ENCODE measurements at regions not wholly inside any gene's neighbourhood (a gene's known extent, or its start where the extent isn't known, plus 50 kb on each side); places are given as distances from the start of the nearest gene placed in this dataset.

DNA sequence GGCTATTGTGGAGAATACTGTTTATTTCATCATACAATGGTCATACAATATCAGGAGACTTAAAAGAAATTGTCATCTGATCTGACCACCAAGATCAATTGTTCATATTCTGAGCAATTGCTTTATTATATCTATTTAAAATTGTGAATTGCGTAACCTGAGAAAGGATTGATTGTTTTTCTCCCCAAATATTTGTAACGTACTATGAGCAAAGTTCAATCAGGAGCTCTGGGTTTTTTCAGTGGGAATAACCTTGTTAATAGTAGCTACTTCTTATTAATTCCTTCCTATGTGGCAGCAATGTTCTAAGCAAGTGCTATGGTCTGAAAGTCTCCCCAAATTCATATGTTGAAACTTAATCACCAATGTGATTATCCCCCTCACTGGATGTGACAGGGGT is 323.1 kb downstream of the ZPLD1 start:
- no peak for DNase-seq

DNA sequence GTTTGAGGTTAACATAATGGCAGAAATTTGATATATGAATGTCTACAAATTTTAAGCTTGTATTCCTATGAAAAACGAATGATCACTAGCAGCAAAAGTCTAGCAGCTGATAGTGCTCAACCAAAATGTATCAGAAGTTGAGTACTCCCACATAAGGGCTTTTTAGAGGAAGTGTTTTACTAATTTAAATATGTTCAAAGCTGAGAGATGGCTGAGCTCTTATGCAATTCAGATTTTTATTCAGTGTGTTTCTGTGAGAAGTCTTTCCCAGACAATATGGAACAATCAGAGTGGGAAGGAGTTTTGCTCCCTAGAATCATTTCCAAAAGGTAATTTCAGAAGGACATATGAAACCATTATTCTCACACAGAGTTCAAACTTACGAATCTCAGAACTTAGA is 327.0 kb downstream of the ZPLD1 start:
- no peak for DNase-seq

DNA sequence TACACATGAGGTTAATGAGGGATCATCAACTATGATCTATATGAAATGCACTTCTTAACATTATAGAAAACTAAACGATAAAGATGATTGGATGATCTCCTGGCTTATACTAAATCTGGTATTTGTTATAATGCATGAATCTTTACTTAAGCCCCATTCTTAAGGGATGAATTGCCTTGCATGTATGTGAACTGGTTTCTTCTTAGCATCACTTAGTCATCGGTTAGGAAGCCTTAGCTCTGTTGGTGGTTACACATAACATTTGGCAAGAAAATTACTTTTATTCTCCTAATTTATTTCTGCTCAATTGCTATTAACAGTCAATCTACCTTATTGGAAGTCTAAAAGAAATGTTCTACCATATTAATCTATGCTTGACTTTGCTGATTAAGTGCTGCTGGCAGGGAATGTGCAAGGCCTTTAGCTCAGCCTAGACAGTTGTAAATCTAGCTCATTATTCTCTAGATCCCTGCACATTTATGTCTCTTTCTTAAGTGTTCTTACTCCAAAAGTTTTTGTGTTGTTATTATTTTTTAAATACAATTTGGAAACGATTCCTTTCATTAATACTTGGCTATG is 356.0 kb downstream of the ZPLD1 start:
- no peak for DNase-seq

DNA sequence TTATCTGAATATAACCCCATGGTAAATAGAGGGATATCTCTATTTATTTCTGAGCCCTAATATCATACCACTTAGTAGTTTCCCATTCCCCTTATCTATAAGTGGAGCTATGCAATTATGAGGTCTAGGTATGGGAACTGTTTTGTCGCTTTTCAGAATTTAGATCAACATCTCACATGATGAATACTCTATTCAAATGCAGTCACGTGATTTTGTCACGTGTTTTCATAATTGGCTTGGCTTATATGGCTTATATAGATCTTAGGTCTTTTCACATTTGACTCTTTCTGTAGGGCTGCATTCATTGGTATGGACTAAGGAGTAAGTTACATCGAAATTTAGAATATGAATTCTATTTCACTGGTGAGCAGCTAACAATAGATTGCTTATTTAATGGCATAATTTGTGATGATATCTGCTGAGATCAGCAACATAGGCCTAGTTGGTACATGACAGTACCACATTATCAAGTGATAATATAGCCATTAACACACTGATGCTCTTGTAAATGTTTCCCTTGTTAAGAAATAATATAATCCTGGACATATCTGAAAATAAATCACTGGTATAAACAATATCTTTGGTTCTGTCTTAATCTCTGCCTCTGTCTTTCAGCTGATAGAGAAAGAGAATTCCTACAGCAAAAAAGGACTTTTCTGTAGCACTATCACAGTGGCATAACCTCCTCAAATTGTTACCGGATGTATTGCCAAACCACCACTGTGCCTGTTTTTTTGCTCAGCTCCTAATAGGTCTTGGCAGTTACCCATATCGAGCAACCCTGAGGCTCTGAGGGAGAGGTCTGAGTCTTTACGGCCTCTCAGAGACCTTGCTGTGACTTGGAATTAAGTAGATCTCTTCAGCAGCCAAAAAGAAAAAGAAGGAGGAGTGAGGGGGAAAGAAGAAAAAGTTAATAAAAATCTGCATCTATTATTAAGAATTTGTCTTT is 357.1 kb downstream of the ZPLD1 start:
- DNase-seq = no peak

DNA sequence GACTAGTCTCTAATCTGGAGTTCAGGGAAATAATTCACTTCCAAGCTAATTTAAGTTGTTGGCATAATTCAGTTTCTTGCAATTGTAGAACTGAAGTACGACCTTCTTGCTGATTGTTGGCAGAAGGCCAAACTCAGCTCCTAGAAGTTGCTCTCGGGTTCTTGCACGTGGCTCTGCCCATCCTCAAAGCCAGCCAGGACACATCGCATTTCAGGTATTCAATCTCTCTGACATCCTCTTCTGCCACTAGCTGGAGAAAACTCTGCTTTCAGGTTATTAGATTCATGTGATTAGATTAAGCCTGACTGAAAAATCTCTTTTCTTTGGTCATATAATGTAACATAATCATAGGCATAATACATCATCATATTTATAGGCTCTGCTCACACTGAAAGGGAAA is 362.0 kb downstream of the ZPLD1 start:
- DNase-seq = no peak

DNA sequence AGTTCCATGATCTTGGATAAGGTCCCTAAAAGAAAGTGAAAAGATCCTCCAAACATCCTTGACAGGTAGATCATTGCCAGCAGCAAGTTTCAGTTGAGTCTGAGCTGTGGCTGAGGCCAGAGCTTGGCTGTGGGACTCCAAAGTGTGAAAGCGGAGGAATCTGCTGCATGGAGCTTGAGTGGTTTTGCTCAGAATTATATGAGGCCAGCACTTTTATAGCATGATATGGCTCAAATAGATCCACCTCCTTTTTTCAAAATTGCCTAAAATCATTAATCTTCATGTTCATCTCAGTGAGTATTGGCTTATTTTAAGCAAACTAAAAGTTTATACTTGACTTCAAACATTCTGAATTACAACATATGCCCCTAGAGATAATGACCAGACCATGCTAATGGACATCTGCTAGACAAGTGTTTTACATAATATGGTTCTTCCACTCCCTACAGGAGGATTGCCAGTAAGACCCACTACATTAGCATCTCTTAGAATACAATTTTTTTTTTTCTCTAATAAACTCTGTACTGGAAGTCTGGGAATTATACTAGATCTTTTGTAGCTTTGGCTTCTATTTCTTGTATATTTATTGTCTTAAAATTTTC is 368.1 kb downstream of the ZPLD1 start:
- no peak for DNase-seq

DNA sequence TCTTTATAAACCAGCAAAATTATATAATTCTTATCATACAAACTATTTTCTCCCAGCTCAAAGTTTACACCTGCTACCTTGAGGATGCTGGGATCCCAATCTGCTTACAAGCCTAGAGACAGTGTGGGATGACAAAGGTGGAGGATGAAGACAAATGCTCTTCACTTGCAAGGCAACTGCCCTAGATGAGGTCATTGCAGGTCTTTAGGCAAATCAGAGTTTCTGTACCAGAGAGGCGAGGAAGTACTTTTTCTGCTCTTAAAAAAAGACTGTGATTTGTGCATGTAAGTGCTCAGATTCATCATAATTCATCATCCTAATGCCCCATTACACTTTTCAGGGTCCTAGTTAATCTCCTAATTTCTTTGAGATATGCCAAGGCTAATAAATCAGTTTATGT is 376.1 kb downstream of the ZPLD1 start:
- no peak for DNase-seq

DNA sequence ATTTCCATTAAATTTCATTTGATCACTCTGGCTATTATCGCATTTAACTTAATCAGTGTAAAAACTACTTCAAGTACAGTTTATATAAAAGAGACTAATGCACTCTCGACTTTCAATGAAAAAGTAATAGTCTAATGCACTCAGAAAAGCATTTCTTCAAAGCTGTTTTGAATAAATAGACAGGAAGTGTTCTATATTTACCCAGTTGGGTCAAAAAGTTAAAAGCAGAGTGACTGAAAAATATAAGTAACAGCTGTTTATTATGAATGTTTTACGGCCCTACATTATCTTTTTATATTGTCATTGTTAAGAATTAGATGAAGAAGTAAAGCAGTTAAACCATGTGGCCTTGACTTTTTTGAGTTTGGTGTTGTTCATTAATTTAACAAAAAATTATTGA is 391.8 kb downstream of the ZPLD1 start:
- DNase-seq = no peak

DNA sequence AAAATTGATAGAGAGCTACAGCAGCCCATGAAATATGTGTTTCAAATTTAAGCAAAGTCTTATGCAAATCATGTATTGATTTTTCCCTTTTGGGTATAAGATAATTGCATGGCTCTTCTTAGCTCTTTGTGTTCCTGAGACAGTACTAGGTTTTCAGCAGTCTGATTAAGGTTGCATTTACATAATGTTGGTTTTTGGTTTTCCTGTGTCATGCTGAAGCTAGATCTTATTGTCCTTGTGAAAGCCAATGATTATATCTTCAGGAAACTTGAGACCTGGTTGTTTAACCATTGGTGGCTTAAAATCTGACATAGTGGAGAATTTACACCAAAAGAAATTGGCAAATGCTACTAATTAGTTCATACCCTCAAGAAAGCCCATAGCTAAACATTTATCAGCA is 392.6 kb downstream of the ZPLD1 start:
- no peak for DNase-seq

DNA sequence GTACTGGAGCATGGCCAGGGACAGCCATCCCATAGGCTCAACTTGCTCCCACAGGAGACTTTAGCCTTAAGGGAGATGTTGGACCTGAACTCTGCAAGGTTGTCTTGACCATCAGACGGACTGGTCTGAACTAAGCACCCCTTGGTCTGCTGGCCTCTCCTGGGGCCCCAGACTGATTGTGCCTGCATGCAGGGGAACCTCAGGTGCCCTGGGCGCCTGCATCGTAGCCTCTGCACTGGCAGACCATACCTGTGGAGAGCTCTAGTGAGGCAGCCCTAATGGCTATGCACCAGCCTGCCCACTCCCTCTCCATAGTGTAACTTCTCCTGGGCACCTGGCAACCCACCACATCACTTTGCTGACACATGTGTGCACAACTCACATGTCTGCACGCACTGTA is 395.6 kb downstream of the ZPLD1 start:
- no peak for DNase-seq

DNA sequence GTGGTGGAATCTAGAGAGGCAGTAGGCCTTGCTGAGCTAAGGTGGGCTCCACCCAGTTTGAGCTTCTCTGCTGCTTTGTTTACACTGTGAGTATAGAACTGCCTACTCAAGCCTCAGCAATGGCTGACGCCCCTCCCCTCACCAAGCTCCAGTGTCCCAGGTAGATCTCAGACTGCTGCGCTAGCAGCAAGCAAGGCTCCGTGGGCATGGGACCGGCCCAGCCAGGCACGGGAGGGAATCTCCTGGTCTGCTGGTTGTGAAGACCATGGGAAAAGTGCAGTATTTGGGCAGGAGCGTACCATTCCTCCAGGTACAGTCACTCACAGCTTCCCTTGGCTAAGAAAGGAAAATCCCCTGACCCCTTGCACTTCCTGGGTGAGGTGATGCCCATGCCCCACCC is 407.1 kb downstream of the ZPLD1 start:
- no peak for DNase-seq

DNA sequence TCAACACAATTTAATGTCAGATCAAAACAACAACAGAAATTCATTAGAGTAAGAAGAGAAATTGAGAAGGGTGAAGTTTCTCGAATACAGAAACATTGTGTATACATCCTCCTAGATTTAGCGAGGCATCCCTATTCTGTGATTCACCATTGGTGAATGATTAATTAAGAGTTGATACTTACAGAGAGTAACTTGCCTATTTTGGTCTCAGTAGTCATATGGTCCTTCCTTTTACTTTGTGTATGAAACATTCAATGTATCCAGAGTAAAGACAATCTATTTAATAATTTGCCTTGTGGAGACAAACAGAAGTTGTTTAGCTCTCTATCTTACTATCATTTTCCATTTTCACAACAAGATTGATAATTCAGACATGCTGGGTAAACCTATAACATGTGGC is 432.0 kb downstream of the ZPLD1 start:
- DNase-seq = no peak

DNA sequence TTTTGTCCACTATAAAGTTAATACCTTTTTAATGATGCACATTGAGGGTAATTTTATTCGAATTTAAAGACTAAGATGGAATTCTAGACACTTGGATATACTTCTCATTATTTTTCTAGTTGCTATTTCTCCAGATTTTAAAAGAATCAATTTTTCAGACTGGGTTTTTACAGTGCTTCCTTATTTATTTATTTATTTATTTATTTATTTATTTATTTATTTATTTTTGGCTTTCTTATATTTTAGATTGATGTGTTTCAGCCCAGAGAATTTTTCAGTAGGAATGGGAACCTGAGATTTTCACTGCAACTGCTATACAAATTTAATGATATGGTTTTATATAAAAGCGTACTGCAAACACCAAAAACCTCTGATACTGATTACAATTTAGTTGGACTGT is 448.7 kb downstream of the ZPLD1 start:
- DNase-seq = no peak

DNA sequence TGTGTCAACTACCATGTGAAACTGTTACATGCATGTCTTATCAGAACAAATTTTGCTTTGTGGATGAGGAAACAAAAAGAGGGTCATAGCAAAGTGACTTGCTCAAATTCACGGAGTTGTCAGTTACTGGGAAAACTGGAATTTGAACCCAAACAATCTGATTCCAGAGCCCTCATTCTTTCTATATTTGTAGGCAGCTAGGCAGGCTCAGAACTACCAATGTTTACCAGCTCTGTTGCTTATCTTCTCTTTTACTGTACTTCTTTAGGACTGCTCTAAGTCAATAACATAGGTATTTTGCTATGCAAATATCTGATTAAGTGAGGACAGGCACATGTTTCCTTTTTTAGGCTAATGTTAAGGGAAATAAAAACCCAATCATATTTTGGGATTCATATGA is 450.5 kb downstream of the ZPLD1 start:
- no peak for DNase-seq

DNA sequence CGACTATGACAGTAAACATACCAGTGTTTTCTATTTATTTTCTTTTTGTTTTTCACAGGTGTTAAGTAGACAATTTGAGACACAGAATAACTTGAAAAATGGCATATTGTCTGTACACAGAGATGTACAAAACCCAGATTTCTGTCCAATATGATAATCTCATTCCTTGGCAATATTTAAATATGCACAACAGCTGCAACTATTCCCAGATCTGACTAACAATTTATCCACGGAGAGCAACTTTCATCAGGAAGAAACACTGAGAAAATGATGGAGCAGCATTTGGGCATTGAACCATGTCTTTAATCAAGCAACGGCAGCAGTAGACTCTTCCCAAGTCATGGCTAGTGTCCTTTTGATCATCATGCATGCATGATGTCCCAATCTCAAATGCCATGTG is 452.6 kb downstream of the ZPLD1 start:
- DNase-seq = no peak

DNA sequence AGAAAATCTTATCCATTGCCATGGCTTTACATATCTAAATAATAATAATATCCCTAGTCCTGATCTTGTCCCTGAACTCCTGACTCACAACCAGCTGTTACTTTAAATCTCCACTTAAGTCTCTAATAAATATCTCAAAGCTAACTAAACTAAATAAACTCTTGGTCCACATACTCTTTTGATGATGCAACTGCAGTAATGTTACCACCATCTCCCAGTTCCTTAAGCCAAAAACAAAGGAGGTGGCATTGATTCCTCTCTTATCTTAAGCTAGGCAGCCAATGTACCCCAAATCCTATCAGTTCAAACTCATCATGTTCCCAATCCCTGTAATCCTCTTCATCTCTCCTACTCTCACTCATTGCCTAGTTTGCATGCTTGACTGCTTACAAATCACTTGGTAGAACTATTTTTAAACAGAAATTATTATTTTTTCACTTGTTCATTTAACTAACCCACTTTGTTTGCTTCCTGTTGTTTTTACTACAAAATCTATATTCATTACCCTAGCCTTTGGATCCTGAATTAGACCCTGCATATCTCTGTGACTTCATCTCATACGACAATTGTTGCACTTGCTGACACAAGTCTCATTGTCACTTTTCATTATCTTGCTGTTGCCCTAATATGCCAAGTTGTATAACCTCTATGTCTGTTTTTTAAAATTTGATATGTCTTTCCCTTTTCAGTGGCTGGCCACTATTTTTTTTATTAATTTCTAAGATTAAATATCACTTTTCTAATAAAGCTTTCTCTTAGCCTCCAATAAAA is 462.2 kb downstream of the ZPLD1 start:
- DNase-seq = no peak

DNA sequence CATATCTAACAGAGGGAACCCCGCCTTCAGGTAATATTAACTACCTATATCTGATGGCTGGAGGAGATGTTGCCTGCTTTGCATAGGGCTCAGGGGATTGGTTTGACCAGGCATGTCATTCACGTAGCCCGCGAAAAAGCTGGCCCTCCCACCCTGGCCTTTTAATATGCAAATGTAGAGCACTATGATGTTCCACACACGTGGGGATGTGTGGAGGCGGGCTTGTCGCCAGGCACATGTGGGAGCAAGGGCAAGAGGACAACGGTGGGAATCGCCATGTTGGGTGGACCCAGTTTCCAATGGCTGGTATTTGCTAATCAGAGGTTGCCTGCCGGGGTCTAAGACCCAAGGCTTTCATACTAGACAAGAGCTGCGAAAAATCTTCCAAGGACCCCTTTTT is 469.8 kb downstream of the ZPLD1 start:
- DNase-seq = no peak

DNA sequence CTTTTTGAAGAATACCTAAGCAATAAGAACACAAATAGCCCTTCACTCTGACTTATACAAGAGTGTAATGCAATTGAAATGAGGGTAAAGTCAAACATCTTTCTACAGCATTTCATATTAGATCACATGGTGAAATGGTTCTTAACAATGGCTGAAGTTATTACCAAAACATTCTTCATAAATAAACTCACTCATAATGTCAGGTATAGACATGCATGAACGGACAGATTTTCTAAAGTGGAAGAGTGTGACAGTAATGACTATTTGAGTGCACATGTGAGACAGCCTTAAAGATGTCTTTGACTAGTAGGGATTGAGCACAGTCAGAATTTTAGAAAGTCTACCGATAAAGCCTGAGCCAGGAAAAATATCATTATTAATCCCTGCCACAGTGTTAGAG is 471.0 kb downstream of the ZPLD1 start:
- DNase-seq = no peak

DNA sequence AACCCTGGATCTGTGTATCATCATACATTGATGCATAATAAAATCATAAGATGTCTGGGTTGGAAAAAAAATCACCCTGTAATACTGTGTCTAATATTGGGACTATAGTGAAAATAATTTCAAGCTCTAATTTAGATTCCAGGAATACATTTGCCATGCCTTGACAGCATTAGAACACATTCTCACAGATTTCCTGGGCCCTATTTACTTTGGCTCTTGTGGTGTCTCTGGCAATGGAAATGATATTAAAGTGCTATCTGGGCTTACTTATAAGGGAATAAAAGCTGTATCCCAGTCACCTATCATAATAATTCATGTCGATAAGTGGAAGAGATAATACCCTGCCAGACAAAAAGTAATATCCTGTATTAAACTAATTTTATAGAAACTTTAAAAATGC is 472.0 kb downstream of the ZPLD1 start:
- DNase-seq = no peak

DNA sequence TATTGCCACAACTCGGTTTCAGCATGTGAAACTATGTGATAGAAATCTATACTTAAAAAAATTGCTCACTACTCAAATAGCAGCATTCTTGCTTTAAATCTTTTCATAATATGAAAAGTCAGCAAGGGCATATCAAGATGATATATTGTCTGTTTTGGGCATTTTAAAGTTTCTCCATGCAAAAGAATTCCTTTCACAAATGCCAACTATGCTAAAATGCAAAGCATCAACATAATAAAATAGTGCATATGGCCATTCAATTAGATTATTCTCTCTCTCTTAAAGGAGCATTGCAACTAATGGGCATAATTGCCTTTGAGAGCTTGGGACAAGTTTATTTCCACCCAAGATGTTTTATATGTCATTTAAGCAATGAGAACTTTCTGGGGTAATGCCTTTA is 475.1 kb downstream of the ZPLD1 start:
- no peak for DNase-seq

DNA sequence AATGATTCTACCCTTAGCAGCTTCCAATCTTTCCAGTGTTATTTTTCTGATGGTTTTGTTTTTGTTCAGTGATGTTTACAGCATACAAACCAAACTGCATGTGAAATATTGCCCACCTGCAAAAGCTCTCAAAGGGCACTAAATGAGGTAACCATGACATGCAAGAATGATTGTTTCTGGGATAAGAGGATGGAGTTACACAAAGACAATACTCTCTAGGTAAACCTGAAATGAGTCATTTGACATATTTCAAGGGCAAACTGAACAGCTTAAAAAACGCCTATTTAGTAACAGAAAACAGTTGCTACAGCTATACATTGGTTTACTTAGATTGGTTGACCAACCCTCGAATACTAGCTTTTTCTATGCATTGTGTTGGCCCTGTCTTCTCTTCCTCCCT is 481.7 kb downstream of the ZPLD1 start:
- no peak for DNase-seq

DNA sequence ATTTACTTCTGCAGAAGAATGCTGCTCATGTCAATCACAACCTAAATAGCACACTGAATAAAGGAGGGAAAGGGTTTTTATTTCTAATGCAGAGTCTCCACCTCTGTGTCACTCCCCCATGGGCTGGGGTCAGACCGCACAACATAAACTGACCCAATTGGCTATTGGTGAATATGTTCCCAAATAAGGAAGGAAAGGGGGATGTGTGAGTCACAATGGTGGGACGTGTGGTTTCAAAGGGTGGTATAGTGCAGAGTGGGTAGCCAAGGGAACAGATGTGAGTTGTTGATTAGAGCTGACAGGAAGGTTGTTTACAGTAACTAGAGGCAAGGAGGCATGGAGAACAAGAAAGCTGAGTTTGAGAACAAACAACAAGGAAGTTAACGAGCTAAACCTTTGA is 491.8 kb downstream of the ZPLD1 start:
- DNase-seq = no peak

DNA sequence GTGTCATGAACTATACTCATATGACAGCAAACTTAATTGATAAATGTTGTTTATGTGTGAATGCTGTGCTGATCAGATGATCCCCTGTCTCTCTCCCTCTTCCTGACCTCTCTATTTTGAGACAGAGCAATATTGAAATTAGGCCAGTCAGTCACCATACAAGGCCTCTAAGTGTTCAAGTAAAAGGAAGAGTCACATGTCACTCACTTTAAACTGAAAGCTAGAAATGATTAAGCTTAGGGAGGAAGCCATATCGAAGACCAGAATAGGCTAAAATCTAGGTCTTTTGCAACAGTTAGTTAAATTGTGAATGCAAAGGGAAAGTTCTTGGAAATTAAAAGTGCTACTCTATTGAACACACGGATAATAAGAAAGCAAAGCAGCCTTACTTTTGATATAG is 498.6 kb downstream of the ZPLD1 start:
- no peak for DNase-seq
